SW480 (cell line): ENCODE measurements at regions not wholly inside any gene's neighbourhood (a gene's known extent, or its start where the extent isn't known, plus 50 kb on each side); places are given as distances from the start of the nearest gene placed in this dataset.
"Not testable (repeated sequence)": the region's sequence is repeated elsewhere in the genome, so short reads cannot be mapped to it uniquely, and the experiment has no call there.

Source experiments
- DNase-seq: peaks from one replicate; pipeline ENCODE4 v3.0.0-alpha.2; 2016; ENCODE audit warnings: low spot score

GRCh38 chr13:80717776-80718175, 376.9 kb upstream of the SPRY2 start:
- no peak for DNase-seq

- no peak for DNase-seq
Measured at GRCh38 chr13:80716610-80717081, 375.7 kb upstream of the SPRY2 start.

GRCh38 chr13:80712026-80712425, 371.1 kb upstream of the SPRY2 start:
- DNase-seq = no peak

GRCh38 chr13:80708791-80709190, 367.9 kb upstream of the SPRY2 start:
- no peak for DNase-seq

GRCh38 chr13:80707000-80707983, 366.4 kb upstream of the SPRY2 start:
- DNase-seq = no peak

- no peak for DNase-seq
Measured at GRCh38 chr13:80706164-80706471, 365.2 kb upstream of the SPRY2 start.

GRCh38 chr13:80705371-80706163, 364.6 kb upstream of the SPRY2 start:
- no peak for DNase-seq

GRCh38 chr13:80704369-80704768, 363.4 kb upstream of the SPRY2 start:
- no peak for DNase-seq

GRCh38 chr13:80695841-80696240, 354.9 kb upstream of the SPRY2 start:
- DNase-seq = no peak

- DNase-seq = not testable (repeated sequence)
Measured at GRCh38 chr13:80691814-80692213, 350.9 kb upstream of the SPRY2 start.

GRCh38 chr13:80690208-80690607, 349.3 kb upstream of the SPRY2 start:
- no peak for DNase-seq

GRCh38 chr13:80688593-80688992, 347.7 kb upstream of the SPRY2 start:
- DNase-seq = no peak

- no peak for DNase-seq
Measured at GRCh38 chr13:80685942-80686341, 345.0 kb upstream of the SPRY2 start.

- DNase-seq = no peak
Measured at GRCh38 chr13:80684217-80684991, 343.5 kb upstream of the SPRY2 start.

- no peak for DNase-seq
Measured at GRCh38 chr13:80680786-80681366, 339.9 kb upstream of the SPRY2 start.

GRCh38 chr13:80679423-80679822, 338.5 kb upstream of the SPRY2 start:
- DNase-seq = no peak

GRCh38 chr13:80677227-80677626, 336.3 kb upstream of the SPRY2 start:
- DNase-seq = no peak

GRCh38 chr13:80675442-80675841, 334.5 kb upstream of the SPRY2 start:
- DNase-seq = not testable (repeated sequence)

- no peak for DNase-seq
Measured at GRCh38 chr13:80671773-80672172, 330.8 kb upstream of the SPRY2 start.

GRCh38 chr13:80669112-80669511, 328.2 kb upstream of the SPRY2 start:
- DNase-seq = no peak

GRCh38 chr13:80668452-80668851, 327.5 kb upstream of the SPRY2 start:
- DNase-seq = no peak
